Activated B cell treated with CpG ODN at 0.5 μM for 24 hours (primary cell): ENCODE measurements at regions not wholly inside any gene's neighbourhood (a gene's known extent, or its start where the extent isn't known, plus 50 kb on each side); places are given as distances from the start of the nearest gene placed in this dataset.
A peak's percentile ranks its signal among the peaks of the same experiment; 100 is the strongest.

Experiments used
- ATAC-seq: fragments of 200-7000 bp; cut with Tn5 transposase; one replicate; pipeline ENCODE4 v1.10.0; 2021; ENCODE audit warnings: low read depth, mild to moderate bottlenecking, moderate library complexity
- CTCF ChIA-PET: fragments of 350-600 bp; sonication (Branson Sonifier 250); formaldehyde crosslinking; loops from one replicate; lab custom pipeline; 2021; ENCODE audit warnings: antibody characterized with exemption; lab: Charles Lee
- POLR2A ChIA-PET: fragments of 350-600 bp; sonication (Branson Sonifier 250); formaldehyde crosslinking; loops from one replicate; lab custom pipeline; 2021; ENCODE audit warnings: antibody characterized with exemption; lab: Charles Lee
- DNase-seq: peaks from one replicate; pipeline ENCODE4 v3.0.0; 2022
- H3K27ac Mint-ChIP-seq: one replicate; pipeline ENCODE4 v1.8.0; 2020; ENCODE audit warnings: mixed read lengths
- H3K27me3 Mint-ChIP-seq: one replicate; pipeline ENCODE4 v1.8.0; 2021; ENCODE audit warnings: mixed read lengths
- H3K36me3 Mint-ChIP-seq: one replicate; pipeline ENCODE4 v1.8.0; 2021; ENCODE audit warnings: low read depth, mixed read lengths
- H3K4me1 Mint-ChIP-seq: one replicate; pipeline ENCODE4 v1.8.0; 2021; ENCODE audit warnings: mixed read lengths
- H3K4me3 Mint-ChIP-seq: one replicate; pipeline ENCODE4 v1.8.0; 2020; ENCODE audit warnings: mild to moderate bottlenecking, mixed read lengths
- H3K9me3 Mint-ChIP-seq: one replicate; pipeline ENCODE4 v1.8.0; 2020; ENCODE audit warnings: mixed read lengths
- intact Hi-C: fragments of 100-400 bp; cut with micrococcal nuclease; formaldehyde crosslinking; loops from one replicate; pipeline ENCODE4 v1.15.1; 2024
- TF ChIP-seq, protein P1 (sequence below): fragments of 200-600 bp; IDR thresholded peaks from one replicate; pipeline ENCODE4 v1.8.0; 2022; ENCODE audit warnings: antibody characterized with exemption, mild to moderate bottlenecking

DNA sequence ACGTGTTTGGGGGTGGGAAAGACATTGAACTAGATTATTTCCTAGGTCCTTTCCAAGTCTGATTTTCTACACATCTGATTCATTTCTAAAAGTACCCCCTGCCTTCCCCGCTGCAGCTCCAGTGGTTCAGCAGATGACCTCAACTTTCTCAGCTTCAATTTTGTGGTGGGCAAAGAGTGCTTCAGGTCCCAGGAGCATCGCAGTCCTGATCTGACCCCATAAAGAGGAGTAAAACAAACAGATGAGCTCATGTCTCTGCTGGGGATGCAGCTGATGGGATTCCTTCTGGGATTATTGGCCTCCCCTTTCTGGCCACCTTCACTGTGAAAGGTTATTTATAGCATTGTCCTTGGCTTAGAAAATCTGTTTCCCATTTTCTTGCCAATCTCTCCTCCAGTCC is 337.0 kb upstream of the PLXNA2 start:
- DNase-seq (no peak), ATAC-seq (no peak)
- Mint-ChIP-seq H3K36me3 (no peaks in the 10 kb centered on the region), H3K4me1 (no peaks in the 10 kb centered on the region), H3K4me3 (no peak overlapping the region), H3K9me3 (peaks cover 3% of the 10 kb centered on the region), H3K27ac (no peak overlapping the region), H3K27me3 (no peaks in the 10 kb centered on the region)
- ChIA-PET CTCF (no interaction called here), POLR2A (no interaction called here)
- intact Hi-C loops = no loop called here
- TF ChIP-seq, protein P1, sequence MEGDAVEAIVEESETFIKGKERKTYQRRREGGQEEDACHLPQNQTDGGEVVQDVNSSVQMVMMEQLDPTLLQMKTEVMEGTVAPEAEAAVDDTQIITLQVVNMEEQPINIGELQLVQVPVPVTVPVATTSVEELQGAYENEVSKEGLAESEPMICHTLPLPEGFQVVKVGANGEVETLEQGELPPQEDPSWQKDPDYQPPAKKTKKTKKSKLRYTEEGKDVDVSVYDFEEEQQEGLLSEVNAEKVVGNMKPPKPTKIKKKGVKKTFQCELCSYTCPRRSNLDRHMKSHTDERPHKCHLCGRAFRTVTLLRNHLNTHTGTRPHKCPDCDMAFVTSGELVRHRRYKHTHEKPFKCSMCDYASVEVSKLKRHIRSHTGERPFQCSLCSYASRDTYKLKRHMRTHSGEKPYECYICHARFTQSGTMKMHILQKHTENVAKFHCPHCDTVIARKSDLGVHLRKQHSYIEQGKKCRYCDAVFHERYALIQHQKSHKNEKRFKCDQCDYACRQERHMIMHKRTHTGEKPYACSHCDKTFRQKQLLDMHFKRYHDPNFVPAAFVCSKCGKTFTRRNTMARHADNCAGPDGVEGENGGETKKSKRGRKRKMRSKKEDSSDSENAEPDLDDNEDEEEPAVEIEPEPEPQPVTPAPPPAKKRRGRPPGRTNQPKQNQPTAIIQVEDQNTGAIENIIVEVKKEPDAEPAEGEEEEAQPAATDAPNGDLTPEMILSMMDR = no peak

DNA sequence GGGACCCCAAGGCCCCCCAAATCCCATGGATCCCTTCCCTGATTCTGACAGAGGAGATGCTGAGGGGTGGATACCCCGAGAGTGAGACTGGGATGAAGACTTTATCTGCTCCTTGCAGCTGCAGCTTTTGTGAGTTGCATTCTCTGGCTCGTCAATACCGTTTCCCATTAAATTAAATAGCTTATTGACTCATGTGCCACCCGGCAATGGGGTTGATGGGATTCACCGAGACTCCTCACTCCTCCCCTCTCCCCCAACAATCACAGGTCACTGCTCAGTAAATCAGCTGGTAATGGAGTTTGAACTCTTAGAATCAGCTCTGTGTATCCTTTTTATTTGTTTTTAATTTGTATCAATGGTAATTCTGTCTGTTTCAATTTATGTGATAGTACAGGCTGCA is 337.5 kb upstream of the PLXNA2 start:
- Mint-ChIP-seq H3K4me3 (no peak overlapping the region), H3K27ac (no peak overlapping the region), H3K27me3 (no peaks in the 10 kb centered on the region), H3K4me1 (no peaks in the 10 kb centered on the region), H3K36me3 (no peaks in the 10 kb centered on the region), H3K9me3 (peaks cover 3% of the 10 kb centered on the region)
- CTCF ChIA-PET = no interaction called here
- TF ChIP-seq, protein P1 = no peak
- DNase-seq (no peak), ATAC-seq (no peak)
- POLR2A ChIA-PET = no interaction called here
- intact Hi-C loops = no loop called here

DNA sequence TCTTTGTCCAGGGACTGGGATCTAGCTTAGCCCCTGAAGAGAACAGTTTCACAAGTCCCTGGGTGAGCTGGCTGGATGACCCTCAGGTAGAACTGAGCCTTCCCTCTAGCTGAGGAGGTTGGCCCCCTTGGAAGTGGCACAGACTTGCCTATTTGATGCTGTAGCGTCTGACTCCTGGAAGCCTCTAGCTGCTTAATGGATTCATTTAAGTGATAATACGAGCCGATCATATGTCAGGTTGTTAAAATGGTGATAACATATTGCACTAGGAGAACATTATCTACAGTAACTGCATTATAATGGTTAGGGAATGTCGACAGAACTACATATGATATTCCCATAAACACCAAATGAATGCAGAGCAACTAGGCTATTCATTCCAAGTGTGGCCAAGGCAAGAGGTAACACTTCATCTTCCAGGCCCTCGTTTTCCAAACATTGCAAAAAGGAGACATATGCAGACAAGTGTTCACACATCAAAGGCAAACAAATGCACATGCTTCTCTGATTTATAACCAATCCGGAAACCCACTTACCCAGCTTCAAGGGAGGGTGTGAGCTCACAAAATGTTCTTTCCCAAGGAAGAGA is 340.1 kb upstream of the PLXNA2 start:
- intact Hi-C loops = no loop called here
- Mint-ChIP-seq H3K27me3 (no peaks in the 10 kb centered on the region), H3K9me3 (peaks cover 3% of the 10 kb centered on the region), H3K36me3 (no peaks in the 10 kb centered on the region), H3K4me3 (no peak overlapping the region), H3K4me1 (no peaks in the 10 kb centered on the region), H3K27ac (no peak overlapping the region)
- TF ChIP-seq, protein P1 = no peak
- POLR2A ChIA-PET = no interaction called here
- DNase-seq (no peak), ATAC-seq (no peak)
- CTCF ChIA-PET = no interaction called here

DNA sequence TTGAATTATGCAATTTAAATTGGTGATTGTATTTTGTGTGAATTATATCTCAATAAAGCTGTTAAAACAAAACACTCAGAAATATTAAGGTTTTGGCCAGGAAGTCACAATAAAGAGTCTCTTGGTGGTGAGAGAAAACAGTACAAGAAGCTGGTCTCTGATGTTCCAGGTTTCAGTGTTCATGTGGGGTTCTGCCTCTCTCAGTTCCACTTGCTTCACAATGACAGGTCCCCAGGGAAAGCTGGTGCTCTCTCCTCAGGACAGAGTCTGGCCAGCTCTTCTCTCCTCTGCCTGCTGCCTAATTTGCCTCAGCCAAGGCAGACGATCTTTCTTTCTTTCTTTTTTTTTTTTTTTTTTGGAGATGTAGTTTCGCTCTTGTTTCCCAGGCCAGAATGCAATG is 342.9 kb upstream of the PLXNA2 start:
- POLR2A ChIA-PET = interaction anchor here (0.6 kb wide), 1 partner anchor 335 kb away, joined by 5 read pairs; no protein-coding TSS in a partner anchor
- Mint-ChIP-seq H3K4me1 (no peaks in the 10 kb centered on the region), H3K4me3 (no peak overlapping the region), H3K27ac (no peak overlapping the region), H3K9me3 (peaks cover 3% of the 10 kb centered on the region), H3K27me3 (no peaks in the 10 kb centered on the region), H3K36me3 (no peaks in the 10 kb centered on the region)
- TF ChIP-seq, protein P1 = no peak
- DNase-seq (no peak), ATAC-seq (peak; percentile 28)
- intact Hi-C loops = no loop called here
- CTCF ChIA-PET = no interaction called here

DNA sequence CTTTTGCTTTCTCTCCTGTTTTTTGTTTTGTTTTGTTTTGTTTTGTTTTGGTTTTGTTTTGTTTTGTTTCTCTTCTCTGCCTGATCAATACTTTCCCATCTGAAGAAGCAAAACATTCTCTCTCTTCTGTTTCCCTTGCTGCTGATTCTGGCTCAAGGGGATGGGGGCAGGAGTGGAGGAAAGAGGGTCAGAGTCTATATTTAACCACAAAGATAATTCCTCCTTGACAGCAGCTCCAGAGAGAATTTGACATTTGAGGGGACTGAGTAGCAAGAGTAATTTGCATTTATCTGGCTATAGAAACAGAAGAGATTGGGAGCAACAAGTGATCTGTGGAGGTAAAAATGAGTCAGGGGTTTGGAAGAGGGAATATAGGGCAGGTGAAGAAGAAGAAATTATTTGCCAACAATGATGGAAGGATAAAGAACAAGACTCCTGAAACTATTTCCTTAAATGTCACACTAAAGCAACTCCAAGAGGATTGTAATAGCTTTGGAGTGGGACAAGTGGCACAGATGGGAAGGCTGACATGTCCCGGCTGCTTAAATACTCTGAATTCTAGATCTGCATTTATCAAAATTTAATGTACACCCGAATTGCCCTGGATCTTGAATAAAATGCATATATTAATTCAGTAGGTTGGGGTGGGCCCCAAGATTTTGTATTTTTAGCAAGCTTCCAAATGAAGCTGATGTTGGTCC is 349.3 kb upstream of the PLXNA2 start:
- Mint-ChIP-seq H3K9me3 (no peaks in the 10 kb centered on the region), H3K27ac (no peak overlapping the region), H3K36me3 (no peaks in the 10 kb centered on the region), H3K4me1 (no peaks in the 10 kb centered on the region), H3K4me3 (no peak overlapping the region), H3K27me3 (no peaks in the 10 kb centered on the region)
- DNase-seq = no peak
- intact Hi-C loops = no loop called here
- no peak for ATAC-seq
- TF ChIP-seq, protein P1 = no peak
- ChIA-PET POLR2A (no interaction called here), CTCF (no interaction called here)
